ENCODE measurements at regions not wholly inside any gene's neighbourhood (a gene's known extent, or its start where the extent isn't known, plus 50 kb on each side); places are given as distances from the start of the nearest gene placed in this dataset.
"Not testable (repeated sequence)": the region's sequence is repeated elsewhere in the genome, so short reads cannot be mapped to it uniquely, and the experiment has no call there.

DNA sequence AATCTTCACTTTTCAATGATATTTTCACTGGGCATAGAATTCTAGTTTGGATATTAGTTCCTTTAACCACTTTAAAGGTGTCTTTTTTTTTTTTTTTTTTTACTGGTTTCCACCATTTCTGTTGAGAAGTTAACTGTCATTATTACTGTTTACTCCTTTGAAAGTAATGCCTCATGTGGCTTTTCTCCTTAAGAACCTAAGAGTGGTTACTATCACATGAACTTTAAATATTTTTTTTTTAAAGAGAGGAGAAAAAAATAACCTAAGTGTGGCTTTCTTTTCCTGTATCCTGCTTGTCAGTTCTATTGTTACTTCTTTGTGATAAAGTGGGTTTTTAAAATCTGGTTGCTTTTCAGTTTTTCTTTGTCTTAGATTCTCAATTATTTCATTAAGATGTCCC is 229.5 kb downstream of the CDH26 start:
- no peak overlapping the region for H3K4me3 ChIP-seq (ENCODE audit: low read depth, low read length)
- no peaks in the 10 kb centered on the region for H3K36me3 ChIP-seq (ENCODE audit: control insufficient read depth, insufficient read depth, low read length)
- DNase-seq (ENCODE audit: low read depth) = no peak
- no peak for TF ChIP-seq CTCF (IDR thresholded peaks at IDR 0.05; ENCODE audit: insufficient read depth, low read depth, low read length)
- no peaks in the 10 kb centered on the region for H3K27me3 ChIP-seq (ENCODE audit: control insufficient read depth, insufficient read depth, low read length)
- POLR2A ChIA-PET = no interaction called here
- CTCF ChIA-PET = no interaction called here

- no peak for DNase-seq (ENCODE audit: low read depth)
- ChIA-PET POLR2A (no interaction called here), CTCF (interaction anchor here (1.1 kb wide), 1 partner anchor 16 kb away, joined by 3 read pairs; no protein-coding TSS in a partner anchor)
- H3K27me3 ChIP-seq (ENCODE audit: control insufficient read depth, insufficient read depth, low read length) = no peaks in the 10 kb centered on the region
- no peak for TF ChIP-seq CTCF (IDR thresholded peaks at IDR 0.05; ENCODE audit: insufficient read depth, low read depth, low read length)
- no peak overlapping the region for H3K4me3 ChIP-seq (ENCODE audit: low read depth, low read length)
- no peaks in the 10 kb centered on the region for H3K36me3 ChIP-seq (ENCODE audit: control insufficient read depth, insufficient read depth, low read length)
These were observed 232.8 kb downstream of the CDH26 start for GRCh38 chr20:60191014-60191413.

DNA sequence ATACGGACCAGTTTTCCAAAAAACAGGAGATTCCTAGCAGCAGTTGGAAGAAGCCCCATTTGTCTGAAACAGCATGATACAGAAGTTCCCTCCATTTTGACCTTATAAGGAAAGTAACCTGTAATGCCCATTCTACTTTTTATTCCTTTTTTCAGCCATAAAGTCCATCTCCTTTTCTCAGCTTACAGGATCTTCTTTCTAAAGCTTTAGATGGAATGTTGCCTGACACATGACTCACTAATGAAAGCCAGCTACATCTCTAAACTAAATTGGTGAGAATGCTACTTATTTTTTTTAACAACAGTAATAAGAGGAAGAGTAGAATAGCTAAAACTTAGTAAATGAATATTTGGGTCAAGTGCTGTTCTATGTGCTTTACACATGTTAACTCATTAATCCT is 234.1 kb downstream of the CDH26 start:
- DNase-seq (ENCODE audit: low read depth) = no peak

GRCh38 chr20:60199132-60199531 is 240.9 kb downstream of the CDH26 start:
- DNase-seq (ENCODE audit: low read depth); POLR2A ChIA-PET; H3K27me3 ChIP-seq (ENCODE audit: control insufficient read depth, insufficient read depth, low read length); H3K4me3 ChIP-seq (ENCODE audit: low read depth, low read length); H3K36me3 ChIP-seq (ENCODE audit: control insufficient read depth, insufficient read depth, low read length): not testable (repeated sequence)
- CTCF ChIA-PET = interaction anchor here (2.9 kb wide), 1 partner anchor 12 kb away, joined by 11 read pairs; no protein-coding TSS in a partner anchor

More for the DNA sequence above, 234.1 kb downstream of the CDH26 start:
- no peak for TF ChIP-seq CTCF (IDR thresholded peaks at IDR 0.05; ENCODE audit: insufficient read depth, low read depth, low read length)
- CTCF ChIA-PET = interaction anchor here (0.7 to 1.8 kb wide), 3 partner anchors 12 to 135 kb away, joined by 3 to 8 read pairs (median 6); no protein-coding TSS in a partner anchor
- Histone ChIP-seq H3K4me3 (ENCODE audit: low read depth, low read length) (no peak overlapping the region), H3K27me3 (ENCODE audit: control insufficient read depth, insufficient read depth, low read length) (no peaks in the 10 kb centered on the region), H3K36me3 (ENCODE audit: control insufficient read depth, insufficient read depth, low read length) (no peaks in the 10 kb centered on the region)
- POLR2A ChIA-PET = no interaction called here

DNA sequence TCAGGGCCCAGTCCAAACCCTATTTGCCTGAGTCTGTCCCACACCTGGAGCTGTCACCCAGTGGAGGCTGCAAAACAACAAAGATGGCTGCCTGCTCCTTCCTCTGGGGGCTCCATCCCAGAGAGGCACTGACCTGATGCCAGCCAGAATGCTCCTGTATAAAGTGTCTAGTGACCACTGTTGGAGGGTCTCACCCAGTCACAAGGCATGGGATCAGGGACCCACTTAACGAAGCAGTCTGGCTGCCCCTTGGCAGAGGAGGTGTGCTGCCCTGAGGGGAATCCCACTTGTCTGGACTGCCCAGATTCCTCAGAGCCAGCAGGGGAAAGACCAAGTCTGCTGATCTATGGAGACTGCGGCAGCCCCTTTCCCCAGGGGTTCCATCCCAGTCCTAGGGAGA is 241.6 kb downstream of the CDH26 start:
- ChIA-PET POLR2A (no interaction called here), CTCF (no interaction called here)
- no peaks in the 10 kb centered on the region; the same call in 1 of the 2 replicates for H3K27me3 ChIP-seq (ENCODE audit: control insufficient read depth, insufficient read depth, low read length)
- DNase-seq (ENCODE audit: low read depth) = no peak
- H3K36me3 ChIP-seq (ENCODE audit: control insufficient read depth, insufficient read depth, low read length) = no peaks in the 10 kb centered on the region
- H3K4me3 ChIP-seq (ENCODE audit: low read depth, low read length) = no peak overlapping the region
- no peak for TF ChIP-seq CTCF (IDR thresholded peaks at IDR 0.05; ENCODE audit: insufficient read depth, low read depth, low read length)

DNA sequence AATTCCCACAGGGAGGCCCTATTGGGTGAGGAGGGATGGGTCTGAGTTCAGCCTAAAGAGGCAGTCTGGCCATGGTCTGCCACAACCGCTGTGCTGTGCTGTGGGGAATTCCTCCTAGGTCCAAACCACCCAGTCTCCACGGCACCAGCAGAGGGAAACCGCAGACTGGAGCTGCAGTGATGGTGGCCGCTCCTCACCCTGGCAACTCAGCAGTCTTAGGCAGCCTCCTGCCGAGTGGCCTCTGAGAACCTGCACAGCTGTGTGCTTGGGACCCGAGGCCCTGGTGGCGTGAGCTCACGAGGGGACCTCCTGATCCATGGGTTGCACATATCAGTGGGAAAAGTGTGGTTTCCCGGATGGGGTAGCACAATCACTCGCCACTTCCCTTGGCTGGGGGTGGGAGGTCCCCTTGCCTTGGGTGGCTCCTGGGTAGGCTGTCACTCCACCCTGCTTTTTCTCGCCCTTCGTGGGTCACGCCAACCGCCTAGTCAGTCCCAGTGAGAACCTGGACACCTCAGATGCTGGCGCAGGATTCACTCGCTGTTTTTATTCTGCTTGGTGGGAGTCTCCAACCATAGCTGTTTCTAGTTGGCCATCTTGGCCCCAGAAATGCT is 242.2 kb downstream of the CDH26 start:
- Histone ChIP-seq H3K4me3 (ENCODE audit: low read depth, low read length) (no peak overlapping the region), H3K27me3 (ENCODE audit: control insufficient read depth, insufficient read depth, low read length) (no peaks in the 10 kb centered on the region; the same call in 1 of the 2 replicates), H3K36me3 (ENCODE audit: control insufficient read depth, insufficient read depth, low read length) (no peaks in the 10 kb centered on the region)
- POLR2A ChIA-PET = no interaction called here
- no peak for DNase-seq (ENCODE audit: low read depth)
- CTCF ChIA-PET = interaction anchor here (1.1 kb wide), 1 partner anchor 10 kb away, joined by 4 read pairs; no protein-coding TSS in a partner anchor
- TF ChIP-seq CTCF (IDR thresholded peaks at IDR 0.05; ENCODE audit: insufficient read depth, low read depth, low read length) = no peak
